HEK293 (cell line): ENCODE measurements at regions not wholly inside any gene's neighbourhood (a gene's known extent, or its start where the extent isn't known, plus 50 kb on each side); places are given as distances from the start of the nearest gene placed in this dataset.

Experiments used
- CTCF ChIA-PET: fragments of 350-600 bp; formaldehyde crosslinking; extraction: SDS; loops from one replicate; lab custom pipeline; 2021; ENCODE audit warnings: antibody characterized with exemption; lab: Yijun Ruan, JAX
- POLR2A ChIA-PET: fragments of 300-600 bp; formaldehyde crosslinking; extraction: SDS; loops from one replicate; lab custom pipeline; 2020; ENCODE audit warnings: antibody characterized with exemption, inconsistent platforms; lab: Yijun Ruan, JAX
- H3K27ac ChIP-seq: fragments of 200-500 bp; sonication (Bioruptor generic); 2 replicates; pipeline ENCODE4 v1.5.1; 2014; ENCODE audit warnings: low read depth, low read length, control low read depth, inconsistent platforms; ENCODE audit errors: extremely low read depth
- H3K36me3 ChIP-seq, 2 experiments: fragments of 200-500 bp in 1 of 2; sonication (Bioruptor generic) in 1 of 2; 1 replicate in 1 of 2; 2 replicates in 1 of 2; pipeline ENCODE4 v1.5.1; 2014 to 2017; ENCODE audit warnings: inconsistent platforms in 2 of 2, low read length in 2 of 2; ENCODE audit not compliant: control insufficient read depth in 2 of 2, insufficient read depth in 1 of 2
- H3K4me1 ChIP-seq: fragments of 200-500 bp; sonication (Bioruptor generic); 2 replicates; pipeline ENCODE4 v1.5.1; 2014; ENCODE audit warnings: mild to moderate bottlenecking, low read length, inconsistent platforms; ENCODE audit not compliant: control insufficient read depth, insufficient read depth
- H3K4me3 ChIP-seq: 2 replicates; pipeline ENCODE4 v1.5.1; 2011; ENCODE audit warnings: low read depth, mild to moderate bottlenecking, control low read depth, low read length, moderate library complexity
- H3K9me3 ChIP-seq: fragments of 200-500 bp; sonication (Bioruptor generic); 2 replicates; pipeline ENCODE4 v1.5.1; 2014; ENCODE audit warnings: low read depth, low read length, inconsistent platforms; ENCODE audit not compliant: control insufficient read depth, insufficient read depth
- AEBP2 ChIP-seq: fragments of 450-650 bp; formaldehyde crosslinking; IDR thresholded peaks from 2 replicates; pipeline ENCODE4 v1.5.1; 2016; ENCODE audit warnings: missing biosample characterization, missing genetic modification characterization, borderline replicate concordance
- MYNN ChIP-seq: fragments of 450-650 bp; formaldehyde crosslinking; IDR thresholded peaks from 2 replicates; pipeline ENCODE4 v1.5.1; 2016; ENCODE audit warnings: missing biosample characterization, missing genetic modification characterization, borderline replicate concordance
- MZF1 ChIP-seq: fragments of 450-650 bp; formaldehyde crosslinking; IDR thresholded peaks from 2 replicates; pipeline ENCODE4 v1.5.1; 2017; ENCODE audit warnings: missing biosample characterization, missing genetic modification characterization, borderline replicate concordance
- OVOL3 ChIP-seq: fragments of 450-650 bp; formaldehyde crosslinking; IDR thresholded peaks from 2 replicates; pipeline ENCODE4 v1.5.1; 2016; ENCODE audit warnings: missing biosample characterization, missing genetic modification characterization
- REST ChIP-seq: fragments of 450-650 bp; formaldehyde crosslinking; IDR thresholded peaks from 2 replicates; pipeline ENCODE4 v1.5.1; 2016; ENCODE audit warnings: missing biosample characterization, missing genetic modification characterization
- YY2 ChIP-seq: fragments of 450-650 bp; formaldehyde crosslinking; IDR thresholded peaks from 2 replicates; pipeline ENCODE4 v1.5.1; 2016; ENCODE audit warnings: missing biosample characterization, missing genetic modification characterization
- ZIC2 ChIP-seq: fragments of 450-650 bp; formaldehyde crosslinking; IDR thresholded peaks from 2 replicates; pipeline ENCODE4 v1.5.1; 2016; ENCODE audit warnings: missing biosample characterization, missing genetic modification characterization
- ZNF114 ChIP-seq: fragments of 450-650 bp; formaldehyde crosslinking; IDR thresholded peaks from 2 replicates; pipeline ENCODE4 v1.5.0; 2017; ENCODE audit warnings: missing biosample characterization, missing genetic modification characterization
- ZNF132 ChIP-seq: fragments of 450-650 bp; formaldehyde crosslinking; IDR thresholded peaks from 2 replicates; pipeline ENCODE4 v1.5.1; 2017; ENCODE audit warnings: missing biosample characterization, missing genetic modification characterization, borderline replicate concordance
- ZNF169 ChIP-seq: fragments of 450-650 bp; formaldehyde crosslinking; IDR thresholded peaks from 2 replicates; pipeline ENCODE4 v1.5.1; 2016; ENCODE audit warnings: missing biosample characterization, missing genetic modification characterization
- ZNF19 ChIP-seq: fragments of 450-650 bp; formaldehyde crosslinking; IDR thresholded peaks from 2 replicates; pipeline ENCODE4; 2016; ENCODE audit warnings: missing biosample characterization, missing genetic modification characterization, low read depth
- ZNF292 ChIP-seq: fragments of 450-650 bp; formaldehyde crosslinking; IDR thresholded peaks from 2 replicates; pipeline ENCODE4 v1.5.1; 2016; ENCODE audit warnings: low read depth, missing biosample characterization, missing genetic modification characterization, borderline replicate concordance
- ZNF366 ChIP-seq: fragments of 450-650 bp; formaldehyde crosslinking; conservative IDR thresholded peaks from 2 replicates; pipeline ENCODE4 v1.5.1; 2016; ENCODE audit warnings: missing biosample characterization, missing genetic modification characterization
- ZNF37A ChIP-seq: fragments of 450-650 bp; IDR thresholded peaks from 2 replicates; pipeline ENCODE4 v1.5.1; 2018; ENCODE audit warnings: missing biosample characterization, missing genetic modification characterization
- ZNF391 ChIP-seq: fragments of 450-650 bp; formaldehyde crosslinking; IDR thresholded peaks from 2 replicates; pipeline ENCODE4 v1.5.1; 2016; ENCODE audit warnings: low read depth, missing biosample characterization, missing genetic modification characterization, borderline replicate concordance
- ZNF449 ChIP-seq: fragments of 450-650 bp; formaldehyde crosslinking; IDR thresholded peaks from 2 replicates; pipeline ENCODE4 v1.5.1; 2017; ENCODE audit warnings: missing biosample characterization, mild to moderate bottlenecking, missing genetic modification characterization, moderate library complexity
- ZNF473 ChIP-seq: fragments of 450-650 bp; formaldehyde crosslinking; IDR thresholded peaks from 2 replicates; pipeline ENCODE4 v1.5.1; 2017; ENCODE audit warnings: missing biosample characterization, missing genetic modification characterization
- ZNF514 ChIP-seq: fragments of 450-650 bp; formaldehyde crosslinking; IDR thresholded peaks from 2 replicates; pipeline ENCODE4 v1.5.1; 2016; ENCODE audit warnings: missing biosample characterization, missing genetic modification characterization
- ZNF544 ChIP-seq: fragments of 450-650 bp; formaldehyde crosslinking; IDR thresholded peaks from 2 replicates; pipeline ENCODE4 v1.5.0; 2017; ENCODE audit warnings: missing biosample characterization, missing genetic modification characterization
- ZNF560 ChIP-seq: fragments of 450-650 bp; formaldehyde crosslinking; IDR thresholded peaks from 2 replicates; pipeline ENCODE4 v1.5.1; 2017; ENCODE audit warnings: missing biosample characterization, missing genetic modification characterization, borderline replicate concordance
- ZNF580 ChIP-seq: fragments of 450-650 bp; formaldehyde crosslinking; IDR thresholded peaks from 2 replicates; pipeline ENCODE4 v1.5.1; 2016; ENCODE audit warnings: missing biosample characterization, missing genetic modification characterization
- ZNF621 ChIP-seq: fragments of 450-650 bp; formaldehyde crosslinking; IDR thresholded peaks from 2 replicates; pipeline ENCODE4 v1.5.1; 2017; ENCODE audit warnings: missing biosample characterization, missing genetic modification characterization
- ZNF623 ChIP-seq: fragments of 450-650 bp; formaldehyde crosslinking; IDR thresholded peaks from 2 replicates; pipeline ENCODE4 v1.5.1; 2016; ENCODE audit warnings: missing biosample characterization, missing genetic modification characterization
- ZNF645 ChIP-seq: fragments of 450-650 bp; formaldehyde crosslinking; IDR thresholded peaks from 2 replicates; pipeline ENCODE4; 2016; ENCODE audit warnings: missing biosample characterization, missing genetic modification characterization
- ZNF664 ChIP-seq: fragments of 450-650 bp; formaldehyde crosslinking; IDR thresholded peaks from 2 replicates; pipeline ENCODE4 v1.5.1; 2016; ENCODE audit warnings: missing biosample characterization, missing genetic modification characterization
- ZNF76 ChIP-seq: fragments of 450-650 bp; formaldehyde crosslinking; IDR thresholded peaks from 2 replicates; pipeline ENCODE4; 2016; ENCODE audit warnings: low read depth, missing biosample characterization, missing genetic modification characterization, borderline replicate concordance
- ZNF768 ChIP-seq: fragments of 450-650 bp; formaldehyde crosslinking; IDR thresholded peaks from 2 replicates; pipeline ENCODE4 v1.5.1; 2018; ENCODE audit warnings: missing biosample characterization, mild to moderate bottlenecking, missing genetic modification characterization

- no peak for TF ChIP-seq ZNF169 (tag by site-specific recombination)
- TF ChIP-seq MYNN (tag by site-specific recombination), result no peak
- TF ChIP-seq ZNF560, result no peak
- no peak for TF ChIP-seq ZNF514
- no peak for TF ChIP-seq ZIC2
- TF ChIP-seq ZNF768 (tag by site-specific recombination), result no peak
- no peak for TF ChIP-seq ZNF366
- TF ChIP-seq ZNF664, result no peak
- TF ChIP-seq ZNF580, result no peak
- no peak for TF ChIP-seq MZF1
- no peak for TF ChIP-seq ZNF449 (tag by site-specific recombination)
- Histone ChIP-seq H3K4me1 (no peaks in the 10 kb centered on the region), H3K36me3 (no peaks in the 10 kb centered on the region), H3K4me3 (no peak overlapping the region), H3K27ac (no peak overlapping the region), H3K9me3 (no peaks in the 10 kb centered on the region)
- CTCF ChIA-PET, result no interaction called here
- POLR2A ChIA-PET, result no interaction called here
These were observed 1005.9 kb upstream of the PABPC4L start for GRCh38 chr4:135207531-135207930.

- CTCF ChIA-PET, result no interaction called here
- POLR2A ChIA-PET, result no interaction called here
- H3K4me3 ChIP-seq, result no peak overlapping the region
- no peaks in the 10 kb centered on the region for H3K4me1 ChIP-seq
- no peaks in the 10 kb centered on the region for H3K9me3 ChIP-seq
- no peak overlapping the region for H3K27ac ChIP-seq
- TF ChIP-seq ZNF37A (tag by site-specific recombination) (no peak), ZNF19 (tag by site-specific recombination) (no peak)
- TF ChIP-seq, all 188 proteins: peak for 0
- no peaks in the 10 kb centered on the region for H3K36me3 ChIP-seq
These were observed 1002.7 kb upstream of the PABPC4L start for GRCh38 chr4:135204311-135204710.

- Histone ChIP-seq H3K36me3 (no peaks in the 10 kb centered on the region), H3K27ac (no peak overlapping the region), H3K4me1 (no peaks in the 10 kb centered on the region), H3K4me3 (no peak overlapping the region), H3K9me3 (no peaks in the 10 kb centered on the region)
- ChIA-PET CTCF (no interaction called here), POLR2A (no interaction called here)
- no peak for TF ChIP-seq ZNF391 (tag by site-specific recombination)
- no peak for TF ChIP-seq ZNF76
- TF ChIP-seq YY2 (tag by site-specific recombination), result no peak
- no peak for TF ChIP-seq ZNF473 (tag by site-specific recombination)
- no peak for TF ChIP-seq REST (tag by site-specific recombination)
- TF ChIP-seq ZNF621, result no peak
- TF ChIP-seq ZNF114 (tag by site-specific recombination), result no peak
- no peak for TF ChIP-seq AEBP2 (tag by site-specific recombination)
- no peak for TF ChIP-seq OVOL3 (tag by site-specific recombination)
- no peak for TF ChIP-seq ZNF292 (tag by site-specific recombination)
- TF ChIP-seq ZNF645 (tag by site-specific recombination), result no peak
- TF ChIP-seq ZNF544 (tag by site-specific recombination), result no peak
- no peak for TF ChIP-seq ZNF623 (tag by site-specific recombination)
- TF ChIP-seq ZNF132 (tag by site-specific recombination), result no peak
These were observed 999.5 kb upstream of the PABPC4L start for GRCh38 chr4:135201081-135201480.
